Caco-2 (cell line): ENCODE measurements at regions not wholly inside any gene's neighbourhood (a gene's known extent, or its start where the extent isn't known, plus 50 kb on each side); places are given as distances from the start of the nearest gene placed in this dataset.

ENCODE experiments used
- BruUV-seq: library from RNA; stranded (reverse); fragments of 400-500 nt; replicated peaks from 2 replicates; lab custom pipeline; 2021; lab: Mats Ljungman, UMichigan
- CTCF ChIA-PET: fragments of 300-600 bp; sonication (Branson Sonifier 250); formaldehyde crosslinking; loops from one replicate; lab custom pipeline; 2022; ENCODE audit warnings: antibody characterized with exemption; lab: Charles Lee
- POLR2A ChIA-PET: fragments of 300-600 bp; sonication (Branson Sonifier 250); formaldehyde crosslinking; loops from one replicate; lab custom pipeline; 2022; ENCODE audit warnings: antibody characterized with exemption; lab: Charles Lee
- DNase-seq, 2 experiments: peaks; one replicate each; pipeline versions ENCODE4 v3.0.0 to v3.0.0-alpha.2; 2020 to 2022
- H3K27me3 ChIP-seq: replicated peaks from 2 replicates; pipeline ENCODE4 v1.6.0; 2011; ENCODE audit warnings: low read length; ENCODE audit not compliant: control insufficient read depth, insufficient read depth
- H3K36me3 ChIP-seq: 2 replicates; pipeline ENCODE4 v1.5.1; 2011; ENCODE audit warnings: low read length; ENCODE audit not compliant: control insufficient read depth, insufficient read depth
- H3K4me1 ChIP-seq: fragments of 250-450 bp; sonication (Bioruptor Pico); 2 replicates; pipeline ENCODE4 v1.5.1; 2020; ENCODE audit warnings: mild to moderate bottlenecking
- H3K4me3 ChIP-seq: 2 replicates; pipeline ENCODE4 v1.5.1; 2011; ENCODE audit warnings: low read depth, mild to moderate bottlenecking, control low read depth, low read length
- H3K9me3 ChIP-seq: fragments of 250-450 bp; sonication (Bioruptor Pico); 2 replicates; pipeline ENCODE4 v1.5.1; 2020; ENCODE audit warnings: mild to moderate bottlenecking, moderate library complexity
- H3K27ac Mint-ChIP-seq: one replicate; pipeline ENCODE4 v1.8.0; 2022; ENCODE audit warnings: mixed read lengths; ENCODE audit not compliant: unreplicated experiment
- H3K27me3 Mint-ChIP-seq: one replicate; pipeline ENCODE4 v1.8.0; 2022; ENCODE audit warnings: mixed read lengths; ENCODE audit not compliant: insufficient read depth, unreplicated experiment
- H3K36me3 Mint-ChIP-seq: one replicate; pipeline ENCODE4 v1.8.0; 2022; ENCODE audit warnings: mild to moderate bottlenecking, mixed read lengths; ENCODE audit not compliant: insufficient read depth, unreplicated experiment
- H3K4me1 Mint-ChIP-seq: one replicate; pipeline ENCODE4 v1.8.0; 2022; ENCODE audit warnings: low read depth, mixed read lengths; ENCODE audit not compliant: unreplicated experiment
- H3K4me3 Mint-ChIP-seq: one replicate; pipeline ENCODE4 v1.8.0; 2022; ENCODE audit warnings: mild to moderate bottlenecking, moderate library complexity, mixed read lengths; ENCODE audit not compliant: unreplicated experiment
- H3K9me3 Mint-ChIP-seq: one replicate; pipeline ENCODE4 v1.8.0; 2022; ENCODE audit warnings: mixed read lengths; ENCODE audit not compliant: unreplicated experiment
- CTCF ChIP-seq, 2 experiments: fragments of 200-600 bp in 1 of 2; IDR thresholded peaks; 1 replicate in 1 of 2; 2 replicates in 1 of 2; pipeline versions ENCODE4 v1.5.1 to v1.8.0; 2011 to 2022; ENCODE audit warnings: antibody characterized with exemption in 1 of 2, control low read depth in 1 of 2, inconsistent platforms in 1 of 2, low read depth in 1 of 2, low read length in 1 of 2, mild to moderate bottlenecking in 1 of 2, moderate library complexity in 1 of 2; ENCODE audit not compliant: insufficient read depth in 1 of 2, severe bottlenecking in 1 of 2, unreplicated experiment in 1 of 2
- intact Hi-C: fragments of 100-400 bp; cut with micrococcal nuclease; formaldehyde crosslinking; loops from one replicate; pipeline ENCODE4 v1.10.0; 2022; ENCODE audit not compliant: unreplicated experiment

GRCh38 chr21:35933466-35933865, 126.9 kb downstream of the SETD4 start:
- Mint-ChIP-seq H3K4me3 (no peak overlapping the region), H3K27ac (no peak overlapping the region), H3K4me1 (no peaks in the 10 kb centered on the region), H3K9me3 (no peaks in the 10 kb centered on the region), H3K36me3 (no peaks in the 10 kb centered on the region), H3K27me3 (no peaks in the 10 kb centered on the region)
- BruUV-seq, result no TSS peak
- H3K4me1 ChIP-seq, result no peaks in the 10 kb centered on the region
- H3K27me3 ChIP-seq, result no peaks in the 10 kb centered on the region
- ChIA-PET POLR2A (no interaction called here), CTCF (interaction anchor here (0.6 kb wide), 1 partner anchor 324 kb away, joined by 3 read pairs; no protein-coding TSS in a partner anchor)
- no peak for TF ChIP-seq CTCF (IDR thresholded peaks at IDR 0.05; ENCODE audit: insufficient read depth in 1 of 2, low read depth in 1 of 2, low read length in 1 of 2, severe bottlenecking in 1 of 2, unreplicated experiment in 1 of 2)
- H3K36me3 ChIP-seq, result no peaks in the 10 kb centered on the region
- DNase-seq, result no peak
- intact Hi-C loops, result no loop called here
- no peaks in the 10 kb centered on the region for H3K9me3 ChIP-seq
- H3K4me3 ChIP-seq, result no peak overlapping the region

- no peaks in the 10 kb centered on the region for H3K27me3 Mint-ChIP-seq
- DNase-seq, result no peak
- Histone ChIP-seq H3K27me3 (no peaks in the 10 kb centered on the region), H3K9me3 (no peaks in the 10 kb centered on the region), H3K36me3 (no peaks in the 10 kb centered on the region), H3K4me1 (no peaks in the 10 kb centered on the region), H3K4me3 (no peak overlapping the region)
- POLR2A ChIA-PET, result no interaction called here
- CTCF ChIA-PET, result no interaction called here
- TF ChIP-seq CTCF (IDR thresholded peaks at IDR 0.05; ENCODE audit: insufficient read depth in 1 of 2, low read depth in 1 of 2, low read length in 1 of 2, severe bottlenecking in 1 of 2, unreplicated experiment in 1 of 2), result no peak
- BruUV-seq, result no TSS peak
- no peaks in the 10 kb centered on the region for H3K4me1 Mint-ChIP-seq
- H3K27ac Mint-ChIP-seq, result no peak overlapping the region
- no peaks in the 10 kb centered on the region for H3K36me3 Mint-ChIP-seq
- no peaks in the 10 kb centered on the region for H3K9me3 Mint-ChIP-seq
- intact Hi-C loops, result no loop called here
- no peak overlapping the region for H3K4me3 Mint-ChIP-seq
Measured at GRCh38 chr21:35932232-35932911, 128.0 kb downstream of the SETD4 start.

GRCh38 chr21:35929901-35930300, 130.4 kb downstream of the SETD4 start:
- intact Hi-C loops, result no loop called here
- ChIA-PET POLR2A (no interaction called here), CTCF (no interaction called here)
- Mint-ChIP-seq H3K4me1 (no peaks in the 10 kb centered on the region), H3K4me3 (no peak overlapping the region), H3K9me3 (no peaks in the 10 kb centered on the region), H3K27ac (no peak overlapping the region), H3K36me3 (no peaks in the 10 kb centered on the region), H3K27me3 (no peaks in the 10 kb centered on the region)
- H3K4me3 ChIP-seq, result no peak overlapping the region
- no peak for TF ChIP-seq CTCF (IDR thresholded peaks at IDR 0.05; ENCODE audit: insufficient read depth in 1 of 2, low read depth in 1 of 2, low read length in 1 of 2, severe bottlenecking in 1 of 2, unreplicated experiment in 1 of 2)
- no TSS peak for BruUV-seq
- H3K27me3 ChIP-seq, result no peaks in the 10 kb centered on the region
- no peaks in the 10 kb centered on the region for H3K4me1 ChIP-seq
- no peaks in the 10 kb centered on the region for H3K9me3 ChIP-seq
- no peak for DNase-seq
- H3K36me3 ChIP-seq, result no peaks in the 10 kb centered on the region
